HS-5 (cell line): ENCODE measurements at regions not wholly inside any gene's neighbourhood (a gene's known extent, or its start where the extent isn't known, plus 50 kb on each side); places are given as distances from the start of the nearest gene placed in this dataset.

Experiments used
- DNase-seq: peaks from one replicate; pipeline ENCODE4 v3.0.0-alpha.2; 2012; ENCODE audit warnings: low read depth

GRCh38 chr6:43903739-43904290, 133.8 kb downstream of the VEGFA start:
- DNase-seq: no peak

GRCh38 chr6:43901733-43902230, 131.8 kb downstream of the VEGFA start:
- no peak for DNase-seq

GRCh38 chr6:43900916-43901732, 131.1 kb downstream of the VEGFA start:
- DNase-seq: no peak

- no peak for DNase-seq
These were observed 130.5 kb downstream of the VEGFA start for GRCh38 chr6:43900560-43900915.

DNA sequence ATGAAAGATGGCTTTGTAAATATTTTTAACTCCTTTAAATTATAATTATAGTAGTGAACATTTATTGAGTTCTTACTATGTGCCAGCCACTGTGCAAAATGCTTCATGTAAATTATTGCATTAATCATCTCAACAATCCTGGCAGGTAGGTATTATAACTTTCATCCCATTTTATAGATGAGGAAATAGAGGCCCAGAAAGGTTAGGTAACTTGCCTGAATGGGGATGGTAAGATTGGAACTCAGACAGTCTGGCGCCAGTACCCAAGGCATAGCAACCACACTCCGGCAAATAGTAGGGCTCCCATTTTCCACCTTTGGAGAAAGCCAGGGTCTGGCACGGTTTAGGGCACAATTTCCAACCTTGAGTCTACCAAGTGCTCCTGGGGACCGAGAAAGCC, 129.8 kb downstream of the VEGFA start:
- no peak for DNase-seq

DNA sequence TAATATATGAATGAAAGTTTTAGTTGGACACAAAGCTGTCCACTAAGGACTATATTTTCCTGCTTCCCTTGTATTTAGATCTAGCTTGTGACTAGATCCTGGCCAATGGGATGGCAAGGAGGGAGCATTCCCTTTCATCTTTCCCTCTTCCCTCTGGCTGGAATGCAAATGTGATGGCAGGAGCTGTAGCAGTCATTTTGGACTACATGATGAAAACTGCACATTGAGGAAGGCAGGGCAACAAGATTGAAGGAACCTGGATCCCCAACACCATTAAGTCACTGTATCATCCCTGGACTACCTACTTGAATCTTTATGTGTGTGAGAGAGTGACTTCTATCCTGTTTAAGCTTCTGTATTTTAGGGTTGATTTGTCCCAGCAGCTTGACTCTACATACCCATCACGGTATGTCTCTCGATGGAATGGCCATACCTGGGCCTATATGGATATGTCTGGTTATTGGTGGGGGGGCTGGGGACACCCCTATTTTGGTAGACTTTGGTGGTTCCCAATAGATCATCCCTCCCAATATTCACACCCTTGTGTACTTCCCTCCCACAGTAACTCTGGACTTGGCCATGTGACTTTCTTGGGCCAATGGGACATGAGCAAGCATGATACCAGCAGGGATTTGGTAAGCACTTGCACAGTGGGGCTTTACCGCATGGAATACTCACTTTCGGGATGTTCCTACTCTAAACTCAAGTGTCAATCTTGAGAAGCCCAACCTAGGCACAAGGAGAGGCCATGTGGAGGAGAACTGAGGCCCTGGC, 128.5 kb downstream of the VEGFA start:
- no peak for DNase-seq

DNA sequence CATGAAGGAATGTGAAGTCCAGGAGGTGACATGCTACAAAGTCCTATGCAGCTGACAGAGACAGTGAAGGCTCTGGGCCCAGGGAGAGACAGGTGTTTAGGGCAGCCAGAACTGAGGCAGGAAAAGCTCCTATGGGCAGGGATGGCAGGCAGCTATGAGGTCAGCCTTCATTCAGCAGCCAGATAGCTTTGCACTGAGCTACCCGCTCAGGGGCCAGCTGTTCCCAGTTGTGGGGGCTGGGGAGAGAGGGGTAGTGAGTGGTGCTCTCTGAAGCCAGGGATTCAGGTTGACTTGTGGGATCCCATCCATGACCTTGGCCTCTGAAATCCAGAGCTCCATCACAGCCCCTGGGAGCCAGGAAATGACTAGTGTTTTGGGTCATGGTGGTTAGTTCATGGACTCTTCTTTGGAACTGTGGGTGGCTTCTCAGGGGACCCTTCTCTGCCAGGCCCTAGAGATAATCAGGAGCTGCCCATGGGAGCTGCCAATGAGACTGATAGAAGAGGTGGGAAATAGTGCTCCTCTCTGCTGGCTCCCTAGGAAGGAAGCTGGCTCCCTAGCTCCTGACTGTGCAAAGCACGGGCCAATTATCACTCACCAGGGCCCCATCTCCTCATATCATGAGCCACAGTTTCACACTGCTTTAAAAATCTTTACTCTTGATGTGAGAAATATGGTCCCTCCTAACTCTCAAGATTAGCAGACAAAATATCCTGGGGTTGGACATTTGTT, 127.7 kb downstream of the VEGFA start:
- no peak for DNase-seq

DNA sequence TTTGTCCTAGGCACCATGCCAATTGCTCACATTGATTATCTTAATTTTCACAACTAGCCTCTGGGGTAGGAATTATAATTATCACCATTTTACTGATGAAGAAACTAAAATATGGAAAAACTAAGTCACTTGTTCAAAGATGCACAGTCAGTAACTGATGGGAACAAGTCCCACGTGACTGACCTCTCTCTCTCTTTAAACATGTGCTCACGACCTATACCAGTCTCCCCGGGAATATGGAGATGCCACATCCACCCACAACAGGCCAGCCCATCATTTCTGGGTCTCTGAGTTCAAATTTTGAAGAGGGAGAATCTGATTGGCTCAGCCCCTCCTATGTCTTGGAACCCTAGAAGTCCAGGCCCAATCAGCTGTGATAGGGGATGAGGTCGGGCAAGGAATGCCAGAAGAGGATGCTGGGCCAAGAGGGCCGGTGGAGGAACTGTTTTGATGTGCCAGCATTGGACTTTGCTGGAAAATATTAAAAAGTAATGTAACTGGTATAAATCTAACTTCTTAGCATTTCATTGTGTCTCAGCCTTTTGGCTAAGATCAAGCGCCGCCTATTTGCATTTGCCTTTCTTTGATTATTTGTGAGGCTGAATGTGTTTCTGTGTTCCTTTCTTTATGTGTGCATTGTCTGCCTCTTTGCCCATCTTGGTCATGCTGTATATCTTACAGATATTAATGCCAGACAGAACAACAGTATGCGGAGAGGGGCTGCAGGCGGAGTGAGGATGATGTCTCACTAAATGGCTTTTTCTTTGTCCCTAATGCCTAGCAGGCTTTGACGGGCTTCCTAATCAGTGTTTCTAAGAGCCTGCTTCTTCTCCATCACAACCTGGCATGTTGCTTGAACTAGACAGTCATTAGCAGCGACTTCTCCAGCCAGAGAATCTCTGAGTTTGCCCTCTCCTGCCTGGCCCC, 126.6 kb downstream of the VEGFA start:
- no peak for DNase-seq

DNA sequence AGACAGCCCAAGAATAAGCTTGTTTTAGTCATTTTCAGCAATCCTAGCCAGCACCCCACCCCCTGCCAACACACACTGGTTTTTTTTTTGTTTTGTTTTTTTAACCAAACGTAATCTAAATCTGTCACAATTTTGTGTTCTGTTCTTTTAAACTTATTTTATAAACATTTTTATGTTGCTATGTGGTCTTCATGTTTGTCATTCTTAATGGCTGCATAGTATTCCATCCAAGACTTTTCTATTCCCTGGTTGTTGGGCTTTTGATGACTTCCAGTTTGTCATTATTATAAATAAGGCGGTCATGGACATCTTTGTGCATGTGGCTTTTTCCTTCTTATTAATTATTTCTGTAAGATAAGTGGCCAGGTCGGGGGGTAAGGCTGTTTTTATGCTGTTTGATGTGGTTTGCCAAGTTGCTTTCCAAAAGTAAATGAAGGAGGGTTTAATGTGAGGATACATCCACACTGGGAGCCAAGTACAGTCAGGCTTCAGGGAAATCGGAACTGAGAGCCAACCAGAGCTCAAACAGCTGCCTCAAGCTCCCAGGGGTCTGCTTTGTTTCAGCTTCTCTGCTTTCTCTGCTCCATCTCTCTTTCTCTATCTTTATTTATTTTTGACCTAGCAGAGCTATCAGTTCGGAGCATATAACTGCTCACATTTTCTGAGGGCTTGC, 125.8 kb downstream of the VEGFA start:
- no peak for DNase-seq

DNA sequence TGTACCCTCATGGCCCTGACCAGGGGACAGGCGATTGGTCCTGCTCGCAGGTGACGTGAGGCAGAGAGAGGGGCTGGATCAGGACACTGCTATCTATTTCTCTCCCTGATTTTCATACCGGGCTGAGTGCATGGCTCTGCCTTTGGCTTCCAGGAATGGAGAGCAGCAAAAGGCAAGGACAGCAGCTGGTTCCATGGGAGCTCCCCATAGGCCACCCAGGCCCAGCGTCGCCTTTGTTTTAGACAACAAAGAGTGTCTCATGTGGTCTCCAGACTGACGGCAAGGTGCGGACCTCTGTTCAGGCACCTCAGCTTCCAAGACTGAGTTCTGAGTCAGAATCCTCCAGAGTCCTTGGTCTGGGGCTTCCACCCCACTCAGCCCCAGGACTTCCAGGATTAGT, 123.1 kb downstream of the VEGFA start:
- no peak for DNase-seq

DNA sequence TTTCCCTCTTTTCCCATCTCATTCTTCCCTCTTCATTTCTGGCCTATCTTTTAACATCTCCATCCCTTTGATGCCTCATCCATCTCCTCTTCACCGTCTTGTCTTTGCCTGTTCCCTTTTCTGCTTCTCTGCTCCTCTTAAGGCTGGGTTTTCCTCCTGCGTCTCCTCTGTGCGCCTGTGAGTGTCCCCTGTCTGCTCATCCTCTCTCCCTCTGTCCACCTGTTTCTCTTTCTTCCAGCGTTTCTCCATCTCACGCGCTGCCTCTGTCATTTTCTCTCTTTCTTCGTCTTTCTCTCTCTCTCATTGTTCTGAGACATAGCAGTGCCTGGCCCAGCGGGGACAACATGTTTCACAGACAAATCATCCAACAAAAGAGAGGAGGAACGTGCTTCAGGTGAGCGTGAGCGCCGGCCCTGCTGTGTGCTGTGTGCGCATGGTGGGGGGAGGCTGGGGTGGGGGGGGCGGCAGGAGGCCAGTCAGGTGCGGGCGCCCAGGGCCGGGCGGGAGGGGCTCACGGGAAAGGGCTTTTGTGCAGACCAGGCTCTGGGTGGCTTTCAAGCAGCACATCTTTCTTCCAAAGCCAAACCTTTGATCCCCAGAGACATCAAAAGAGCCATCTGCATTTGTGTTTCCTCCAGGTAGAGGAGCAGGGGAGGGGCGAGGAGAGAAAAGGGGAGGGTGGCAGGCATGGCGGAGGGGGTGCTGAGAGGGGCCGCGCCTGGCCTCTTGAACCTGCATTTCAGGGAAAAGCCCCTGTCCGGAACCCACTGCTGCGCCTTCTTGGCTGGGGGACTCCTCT, 121.3 kb downstream of the VEGFA start:
- no peak for DNase-seq

DNA sequence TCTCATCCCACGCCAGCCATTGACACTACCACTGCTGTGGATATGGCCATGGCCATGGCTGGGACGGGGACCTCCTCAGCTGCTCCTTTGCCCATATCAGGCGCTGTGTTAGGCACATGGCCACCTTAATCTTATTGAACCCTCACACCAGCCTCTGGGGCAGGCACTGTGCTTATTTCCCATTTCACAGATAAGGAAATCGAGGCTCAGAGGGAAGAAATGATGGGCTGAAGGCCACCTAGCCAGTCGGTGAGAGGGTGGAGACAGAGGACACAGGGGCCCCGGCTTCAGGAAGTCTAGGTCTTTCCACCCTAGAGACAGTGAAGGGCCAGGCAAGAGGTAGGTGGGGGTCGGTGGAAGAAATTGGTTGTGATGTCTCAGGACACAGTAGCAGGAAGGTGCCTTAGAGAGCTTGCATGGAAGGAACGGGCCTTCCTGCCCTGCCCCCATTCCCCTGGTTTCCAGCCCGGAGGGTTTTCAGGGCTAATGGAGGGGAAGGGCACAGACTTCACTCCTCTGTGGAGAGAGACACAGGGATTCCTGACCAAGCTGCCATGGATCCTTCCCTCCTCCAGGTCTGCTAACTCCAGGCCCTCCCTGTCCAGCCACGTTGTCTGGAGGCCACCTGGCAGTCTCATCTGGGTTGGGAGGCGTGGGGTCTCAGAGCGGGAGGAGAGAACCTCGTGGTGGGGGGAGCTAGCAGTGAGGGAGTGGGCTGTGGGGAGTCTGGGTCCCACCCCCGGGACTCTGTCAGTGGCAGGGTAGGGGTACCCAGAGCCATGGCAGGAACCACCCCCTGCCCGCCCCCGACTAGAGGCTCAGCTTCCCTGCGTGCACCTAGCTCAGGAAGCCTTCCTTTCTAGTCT, 120.4 kb downstream of the VEGFA start:
- no peak for DNase-seq

DNA sequence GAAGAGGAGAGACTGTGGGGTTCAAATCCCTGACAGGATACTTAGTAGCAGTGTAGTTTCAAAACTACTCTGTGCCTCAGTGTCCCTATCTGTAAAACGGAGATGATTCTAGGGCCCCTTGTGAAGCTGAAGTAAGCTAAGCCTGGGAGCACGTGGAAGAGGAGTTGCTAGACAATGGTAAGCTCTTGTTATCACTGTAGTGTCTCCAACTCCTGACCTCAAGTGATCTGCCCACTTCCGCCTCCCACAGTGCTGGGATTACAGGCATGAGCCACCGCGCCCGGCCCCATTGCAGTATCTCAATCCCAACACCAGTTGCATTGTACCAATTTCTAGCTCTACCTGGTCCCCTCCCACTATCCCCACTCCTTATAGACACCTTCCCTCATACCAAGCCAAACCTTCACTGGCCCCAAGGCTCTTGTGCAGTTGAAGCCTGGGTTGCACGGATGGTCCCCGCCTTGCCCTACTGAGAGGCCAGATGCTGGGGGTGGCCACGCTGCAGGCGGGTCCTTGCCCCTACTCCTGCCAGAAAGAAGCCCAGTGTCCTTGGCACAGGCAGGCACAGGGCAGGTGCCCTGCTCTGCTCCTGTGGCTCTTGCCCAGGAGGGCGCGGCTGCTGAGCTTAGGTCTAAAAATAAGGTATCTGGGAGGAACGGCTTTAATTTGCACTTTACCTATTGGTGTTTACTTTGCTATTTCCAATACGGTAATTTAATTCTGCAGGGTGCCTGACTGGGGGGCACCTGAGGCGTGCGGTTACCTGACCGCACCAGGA, 118.1 kb downstream of the VEGFA start:
- no peak for DNase-seq

DNA sequence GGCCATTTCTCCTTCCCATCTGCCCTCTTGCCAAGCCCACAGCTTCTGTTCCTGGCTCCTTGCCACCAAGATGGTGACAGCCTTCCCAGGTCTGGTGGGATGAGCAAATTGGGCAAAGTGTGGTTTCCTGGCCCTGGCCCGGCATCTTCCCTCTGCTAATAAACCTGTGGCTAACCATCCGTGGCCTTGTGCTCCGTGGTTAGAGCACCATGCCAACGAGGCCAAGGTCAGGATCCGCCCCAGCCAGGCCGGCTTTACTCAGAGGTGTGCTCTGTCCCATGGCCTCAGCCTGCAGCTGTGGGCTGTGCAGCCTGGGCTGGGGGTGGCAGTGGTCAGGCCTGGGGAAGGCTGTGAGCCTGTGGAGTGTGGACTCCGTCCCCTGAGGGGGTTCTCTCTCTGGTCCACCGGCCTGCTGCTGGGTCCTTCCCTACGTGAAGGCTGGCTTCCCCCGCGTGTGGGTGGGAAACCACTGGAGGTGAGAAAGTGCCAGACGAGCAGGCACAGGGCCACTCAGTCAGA, 117.4 kb downstream of the VEGFA start:
- DNase-seq: no peak

DNA sequence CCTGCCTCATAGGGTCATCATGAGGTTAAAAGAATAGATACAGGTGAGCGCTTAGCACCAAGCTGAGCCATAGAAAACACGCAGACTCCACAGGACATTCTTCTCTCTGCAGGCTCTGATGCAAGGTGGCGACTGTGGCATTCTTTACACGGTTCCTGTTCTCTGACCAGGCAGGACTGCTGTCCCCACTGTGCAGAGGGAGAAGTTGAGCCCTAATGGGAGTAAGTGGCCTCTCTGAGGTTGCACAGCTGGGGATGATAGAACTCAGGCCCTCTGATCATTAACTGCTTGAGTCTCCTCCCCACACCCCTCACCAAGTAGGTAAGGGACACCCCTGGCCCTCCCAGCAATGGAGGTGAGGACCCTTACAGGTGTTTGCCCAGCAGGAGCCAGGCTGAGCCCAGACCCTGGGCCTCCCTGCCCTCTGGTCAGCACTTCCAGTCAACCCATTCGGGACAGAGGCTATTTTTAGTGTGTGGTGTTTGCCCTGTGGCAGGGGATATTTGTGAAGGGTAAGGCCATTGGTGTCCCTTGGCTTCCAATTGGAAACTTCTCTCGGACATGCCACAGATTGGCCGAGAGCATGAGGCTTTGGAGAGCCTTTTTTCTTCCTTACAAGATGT, 116.8 kb downstream of the VEGFA start:
- no peak for DNase-seq

DNA sequence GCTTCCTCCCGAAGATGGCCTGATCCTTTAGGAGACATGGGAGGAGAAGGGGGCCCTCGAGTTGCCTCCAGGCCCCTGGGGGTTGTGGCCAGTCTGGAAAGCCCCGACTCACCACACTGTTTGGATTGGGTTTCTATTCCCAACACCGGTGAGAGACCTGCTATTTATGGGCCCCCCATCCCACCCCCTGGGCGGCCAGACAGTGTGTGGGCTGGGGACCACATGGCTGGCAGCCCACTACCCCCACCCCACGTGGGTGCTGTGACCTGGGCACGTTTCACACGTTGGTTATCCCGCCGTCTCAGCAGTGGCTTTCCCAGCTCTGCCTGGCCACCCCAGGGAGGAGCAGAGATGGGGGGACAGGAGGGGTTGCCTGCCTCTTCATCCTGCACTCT, 116.1 kb downstream of the VEGFA start:
- DNase-seq: no peak

GRCh38 chr6:43885399-43886066, 115.5 kb downstream of the VEGFA start:
- no peak for DNase-seq
